GM20000 (cell line): ENCODE measurements at regions not wholly inside any gene's neighbourhood (a gene's known extent, or its start where the extent isn't known, plus 50 kb on each side); places are given as distances from the start of the nearest gene placed in this dataset.

Source experiments
- DNase-seq: peaks from one replicate; pipeline ENCODE4 v3.0.0; 2012; ENCODE audit warnings: low spot score
- TF ChIP-seq, protein P1 (sequence below): IDR thresholded peaks from 2 replicates; pipeline ENCODE4 v1.5.1; 2012; ENCODE audit warnings: mild to moderate bottlenecking, control low read depth; ENCODE audit errors: extremely low read depth, missing control alignments

DNA sequence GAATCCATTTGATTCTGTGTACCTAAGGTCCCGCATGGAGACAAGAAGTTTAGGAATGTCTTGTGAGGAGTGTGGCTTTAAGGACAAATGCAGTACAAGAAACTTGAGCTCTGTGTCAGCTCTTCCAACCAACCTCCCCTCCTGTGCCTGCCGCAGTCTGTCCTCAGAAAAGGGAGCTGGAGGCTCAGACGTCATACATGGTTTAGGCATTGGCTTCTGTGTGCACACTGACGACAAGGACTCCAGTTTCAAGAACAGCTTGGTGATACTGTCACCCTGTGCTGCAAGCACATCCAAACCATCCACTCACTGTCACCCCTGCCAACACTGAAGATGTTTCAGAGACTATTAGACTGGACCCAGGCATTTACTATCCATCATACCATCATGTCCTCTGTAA, 470.4 kb downstream of the IRS1 start:
- DNase-seq: no peak
- TF ChIP-seq, protein P1, sequence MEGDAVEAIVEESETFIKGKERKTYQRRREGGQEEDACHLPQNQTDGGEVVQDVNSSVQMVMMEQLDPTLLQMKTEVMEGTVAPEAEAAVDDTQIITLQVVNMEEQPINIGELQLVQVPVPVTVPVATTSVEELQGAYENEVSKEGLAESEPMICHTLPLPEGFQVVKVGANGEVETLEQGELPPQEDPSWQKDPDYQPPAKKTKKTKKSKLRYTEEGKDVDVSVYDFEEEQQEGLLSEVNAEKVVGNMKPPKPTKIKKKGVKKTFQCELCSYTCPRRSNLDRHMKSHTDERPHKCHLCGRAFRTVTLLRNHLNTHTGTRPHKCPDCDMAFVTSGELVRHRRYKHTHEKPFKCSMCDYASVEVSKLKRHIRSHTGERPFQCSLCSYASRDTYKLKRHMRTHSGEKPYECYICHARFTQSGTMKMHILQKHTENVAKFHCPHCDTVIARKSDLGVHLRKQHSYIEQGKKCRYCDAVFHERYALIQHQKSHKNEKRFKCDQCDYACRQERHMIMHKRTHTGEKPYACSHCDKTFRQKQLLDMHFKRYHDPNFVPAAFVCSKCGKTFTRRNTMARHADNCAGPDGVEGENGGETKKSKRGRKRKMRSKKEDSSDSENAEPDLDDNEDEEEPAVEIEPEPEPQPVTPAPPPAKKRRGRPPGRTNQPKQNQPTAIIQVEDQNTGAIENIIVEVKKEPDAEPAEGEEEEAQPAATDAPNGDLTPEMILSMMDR: no peak

DNA sequence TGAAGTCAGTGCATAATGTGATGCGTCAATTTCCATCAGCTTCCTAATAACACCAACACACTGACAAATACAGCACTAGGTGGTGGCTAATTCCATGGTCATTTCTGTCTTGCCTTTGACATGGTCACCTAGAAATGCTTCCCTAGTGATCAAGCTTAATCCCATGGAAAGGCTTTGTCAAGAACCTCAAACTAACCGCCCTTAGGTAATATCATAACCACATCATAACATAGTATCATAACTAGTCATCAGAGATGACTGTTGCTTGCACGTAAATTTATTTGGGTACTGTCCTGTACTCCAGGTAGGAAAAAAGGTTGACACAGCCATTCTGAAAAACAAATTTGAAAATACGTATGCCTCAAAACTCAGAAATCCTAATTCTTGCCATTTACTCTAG, 471.8 kb downstream of the IRS1 start:
- TF ChIP-seq, protein P1: no peak
- DNase-seq: no peak

DNA sequence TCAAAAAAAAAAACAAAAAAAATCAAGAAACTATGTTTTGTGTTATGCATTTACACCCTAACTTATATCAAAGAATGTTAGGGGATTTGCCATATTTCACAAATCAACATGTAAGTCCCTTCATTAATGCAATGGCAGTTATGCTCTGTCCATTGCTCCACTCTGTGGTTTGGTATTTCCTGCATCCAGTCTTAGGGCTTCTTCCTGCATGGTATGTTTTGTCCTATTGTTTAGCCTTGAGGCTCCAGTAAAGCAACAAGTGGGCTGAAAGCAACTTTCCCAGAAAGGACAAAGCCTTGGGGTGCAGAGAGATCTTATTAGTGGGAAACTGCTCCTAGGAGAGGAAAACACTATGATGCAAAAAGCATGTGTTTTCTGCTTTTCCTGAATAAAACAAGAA, 474.1 kb downstream of the IRS1 start:
- DNase-seq: no peak

DNA sequence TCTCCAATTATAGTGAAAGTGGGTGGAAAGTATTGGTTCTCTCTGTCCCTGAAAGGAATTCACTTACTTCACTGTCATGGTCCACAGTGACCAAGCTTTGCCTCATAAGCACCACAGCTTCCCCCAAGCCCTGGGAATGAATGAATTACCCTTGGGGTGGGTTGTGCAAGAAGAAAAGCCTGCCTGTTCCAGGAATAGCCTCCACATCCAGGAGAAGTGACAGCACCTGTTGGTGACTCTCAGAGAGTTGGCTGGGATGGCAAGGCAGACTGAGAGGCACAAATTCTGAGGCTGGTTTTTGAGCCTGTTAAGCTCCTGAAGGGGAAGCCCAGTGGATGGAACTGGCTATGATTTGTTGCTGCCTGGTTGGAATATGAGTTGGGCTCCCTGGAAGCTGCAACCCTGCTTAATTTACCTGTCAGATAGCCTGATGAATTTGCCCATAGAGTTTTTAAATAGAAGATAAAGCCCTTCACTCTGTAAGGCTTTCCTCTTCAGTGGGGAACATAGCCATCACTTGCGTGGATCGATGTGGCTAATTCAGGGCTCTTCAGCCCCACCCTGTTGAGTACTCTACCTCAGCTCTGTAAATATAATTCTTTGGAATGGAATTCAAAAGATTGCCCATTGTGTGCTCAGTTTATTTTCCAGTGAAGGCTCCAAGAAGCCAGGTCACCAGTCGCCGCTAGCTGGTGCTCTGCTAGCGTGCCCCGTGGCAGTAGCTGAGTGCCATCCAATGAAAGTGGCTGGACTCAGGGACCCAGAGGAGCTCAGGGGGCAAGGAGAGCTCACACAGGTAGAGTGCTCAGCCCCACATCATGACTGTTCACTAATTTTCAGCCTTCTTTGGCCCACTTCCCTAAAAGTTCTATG, 479.3 kb downstream of the IRS1 start:
- TF ChIP-seq, protein P1: no peak
- no peak for DNase-seq

More for the DNA sequence above, 474.1 kb downstream of the IRS1 start:
- TF ChIP-seq, protein P1: no peak

DNA sequence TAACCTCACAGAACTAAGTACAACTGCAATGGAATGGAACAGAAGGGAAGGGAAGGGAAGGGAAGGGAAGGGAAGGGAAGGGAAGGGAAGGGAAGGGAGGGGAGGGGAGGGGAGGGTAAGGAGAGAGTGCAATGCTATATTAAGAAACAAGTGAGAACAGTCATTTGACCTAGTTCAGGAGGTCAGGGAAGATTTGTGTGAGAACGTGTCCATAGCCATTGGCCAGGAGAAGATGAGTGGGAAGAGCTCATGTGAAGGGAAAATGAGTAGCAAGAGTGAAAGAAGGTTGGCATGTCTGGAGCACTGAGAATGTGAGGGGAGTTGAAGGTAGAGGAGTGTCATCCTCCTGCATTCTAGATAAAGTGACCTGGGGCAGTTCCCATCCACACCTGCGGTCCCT, 481.6 kb downstream of the IRS1 start:
- TF ChIP-seq, protein P1: no peak
- DNase-seq: no peak

DNA sequence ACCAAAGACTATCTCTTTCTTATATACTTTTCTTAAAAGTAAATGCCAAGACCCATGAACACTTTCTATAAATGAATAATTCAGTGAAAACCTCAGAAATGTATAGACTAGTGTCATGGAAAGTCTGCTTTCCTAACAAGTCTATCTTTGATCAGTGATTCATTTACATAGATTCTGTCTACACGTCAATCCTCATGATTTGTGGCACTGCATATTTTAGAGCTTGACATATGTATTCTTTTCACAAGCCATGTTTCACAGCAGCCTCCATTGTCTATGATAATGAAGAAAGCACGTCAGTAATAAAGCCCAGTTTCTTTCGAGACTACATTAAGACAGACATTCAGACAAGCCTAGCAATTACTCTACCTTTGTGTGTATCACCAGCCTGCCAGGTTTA, 486.6 kb downstream of the IRS1 start:
- no peak for DNase-seq
- TF ChIP-seq, protein P1: no peak

DNA sequence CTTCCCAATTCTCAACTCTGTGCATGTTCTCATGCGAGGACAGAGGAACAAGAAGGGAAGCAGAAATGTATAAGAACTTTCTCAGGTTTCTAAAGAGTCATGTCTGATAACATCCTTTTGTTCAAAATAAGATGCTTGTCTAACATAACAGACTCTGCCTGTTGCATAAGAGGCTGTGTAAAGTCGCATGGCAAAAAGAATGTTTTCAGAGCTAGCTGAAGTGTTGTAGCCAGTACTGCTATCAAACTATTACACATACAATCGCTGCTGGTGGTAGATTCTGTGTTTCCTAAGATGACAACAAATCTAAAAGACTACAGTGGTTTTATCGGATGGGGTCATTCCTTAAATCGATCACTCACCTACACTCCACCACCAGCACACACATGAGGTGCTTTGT, 487.5 kb downstream of the IRS1 start:
- no peak for DNase-seq
- TF ChIP-seq, protein P1: no peak
